Peyer's patch (tissue), 4 donors: ENCODE measurements at regions not wholly inside any gene's neighbourhood (a gene's known extent, or its start where the extent isn't known, plus 50 kb on each side); places are given as distances from the start of the nearest gene placed in this dataset.

Experiments used
- DNase-seq, 3 donors: peaks; one replicate each; pipeline ENCODE4 v3.0.0-alpha.2; 2017 to 2019
- H3K27ac ChIP-seq, 4 donors: fragments of 200-600 bp; sonication (generic); one replicate each; pipeline ENCODE4 v1.5.1; 2016 to 2019
- H3K27me3 ChIP-seq, 2 donors: fragments of 200-600 bp; sonication (generic); one replicate each; pipeline ENCODE4 v1.5.1; 2019
- H3K36me3 ChIP-seq, 3 donors: fragments of 200-600 bp; sonication (generic); one replicate each; pipeline ENCODE4 v1.5.1; 2016 to 2019
- H3K4me1 ChIP-seq, 4 donors: fragments of 200-600 bp; sonication (generic); one replicate each; pipeline ENCODE4 v1.5.1; 2016 to 2019
- H3K4me3 ChIP-seq, 4 donors: fragments of 200-600 bp; sonication (generic); 1 replicate in 3 of 4; 2 replicates in 1 of 4; pipeline ENCODE4 v1.5.1; 2016 to 2019; ENCODE audit warnings: mild to moderate bottlenecking in 1 of 4
- H3K9me3 ChIP-seq, 4 donors: fragments of 200-600 bp; sonication (generic); one replicate each; pipeline ENCODE4 v1.5.1; 2016 to 2019; ENCODE audit warnings: mild to moderate bottlenecking in 1 of 4
- CTCF ChIP-seq, 6 experiments: fragments of 450-650 bp in 4 of 6; fragments of 200-600 bp in 2 of 6; sonication (generic) in 1 of 6; IDR thresholded peaks; one replicate each; pipeline ENCODE4 v1.5.1; 2017 to 2019; ENCODE audit warnings: antibody characterized with exemption in 6 of 6, mild to moderate bottlenecking in 3 of 6, moderate library complexity in 1 of 6
- POLR2A ChIP-seq, 2 donors: fragments of 450-650 bp; IDR thresholded peaks; one replicate each; pipeline ENCODE4 v1.5.1; 2017; ENCODE audit warnings: antibody characterized with exemption in 2 of 2, mild to moderate bottlenecking in 2 of 2, moderate library complexity in 2 of 2

- TF ChIP-seq POLR2A (IDR thresholded peaks at IDR 0.05) (no peak), CTCF (IDR thresholded peaks at IDR 0.05) (no peak)
- H3K4me1 ChIP-seq: no peaks in the 10 kb centered on the region
- H3K9me3 ChIP-seq: no peaks in the 10 kb centered on the region
- DNase-seq: no peak
- no peak overlapping the region for H3K27ac ChIP-seq
- H3K27me3 ChIP-seq: no peaks in the 10 kb centered on the region
- no peak overlapping the region for H3K4me3 ChIP-seq
- no peaks in the 10 kb centered on the region for H3K36me3 ChIP-seq
These were observed 158.1 kb downstream of the METTL4 start for GRCh38 chr18:2412996-2413751.

- no peak for TF ChIP-seq POLR2A (IDR thresholded peaks at IDR 0.05)
These were observed 157.1 kb downstream of the METTL4 start for GRCh38 chr18:2414235-2414634.

GRCh38 chr18:2415656-2416055, 155.6 kb downstream of the METTL4 start:
- no peak for TF ChIP-seq POLR2A (IDR thresholded peaks at IDR 0.05)
- TF ChIP-seq CTCF (IDR thresholded peaks at IDR 0.05): no peak
- Histone ChIP-seq H3K9me3 (no peaks in the 10 kb centered on the region), H3K4me3 (no peak overlapping the region), H3K36me3 (no peaks in the 10 kb centered on the region), H3K27me3 (no peaks in the 10 kb centered on the region), H3K4me1 (no peaks in the 10 kb centered on the region), H3K27ac (no peak overlapping the region)
- no peak for DNase-seq

More at GRCh38 chr18:2414235-2414634, 157.1 kb downstream of the METTL4 start:
- DNase-seq: no peak
- Histone ChIP-seq H3K27me3 (no peaks in the 10 kb centered on the region), H3K9me3 (no peaks in the 10 kb centered on the region), H3K36me3 (no peaks in the 10 kb centered on the region), H3K4me1 (no peaks in the 10 kb centered on the region), H3K4me3 (no peak overlapping the region), H3K27ac (no peak overlapping the region)

GRCh38 chr18:2417861-2418610, 153.3 kb downstream of the METTL4 start:
- Histone ChIP-seq H3K36me3 (no peaks in the 10 kb centered on the region), H3K9me3 (no peaks in the 10 kb centered on the region), H3K27ac (no peak overlapping the region), H3K4me1 (no peaks in the 10 kb centered on the region), H3K27me3 (no peaks in the 10 kb centered on the region), H3K4me3 (no peak overlapping the region)
- no peak for TF ChIP-seq CTCF (IDR thresholded peaks at IDR 0.05)
- no peak for DNase-seq

GRCh38 chr18:2420367-2420766, 150.9 kb downstream of the METTL4 start:
- Histone ChIP-seq H3K9me3 (no peaks in the 10 kb centered on the region), H3K27me3 (no peaks in the 10 kb centered on the region), H3K36me3 (no peaks in the 10 kb centered on the region), H3K4me1 (no peaks in the 10 kb centered on the region), H3K27ac (no peak overlapping the region), H3K4me3 (no peak overlapping the region)
- no peak for DNase-seq
- no peak for TF ChIP-seq POLR2A (IDR thresholded peaks at IDR 0.05)
- no peak for TF ChIP-seq CTCF (IDR thresholded peaks at IDR 0.05)

GRCh38 chr18:2423761-2424160, 147.5 kb downstream of the METTL4 start:
- no peak for DNase-seq
- Histone ChIP-seq H3K9me3 (no peaks in the 10 kb centered on the region), H3K4me1 (no peaks in the 10 kb centered on the region), H3K27ac (no peak overlapping the region), H3K4me3 (no peak overlapping the region), H3K36me3 (no peaks in the 10 kb centered on the region), H3K27me3 (no peaks in the 10 kb centered on the region)
- TF ChIP-seq CTCF (IDR thresholded peaks at IDR 0.05): no peak
- TF ChIP-seq POLR2A (IDR thresholded peaks at IDR 0.05): no peak
